ENCODE measurements at regions not wholly inside any gene's neighbourhood (a gene's known extent, or its start where the extent isn't known, plus 50 kb on each side); places are given as distances from the start of the nearest gene placed in this dataset.
"Not testable (repeated sequence)": the region's sequence is repeated elsewhere in the genome, so short reads cannot be mapped to it uniquely, and the experiment has no call there.

- no peak for DNase-seq (ENCODE audit: low spot score)
These were observed 303.9 kb downstream of the FOXO1 start for GRCh38 chr13:40362502-40362901.

- no peak for DNase-seq (ENCODE audit: low spot score)
These were observed 302.8 kb downstream of the FOXO1 start for GRCh38 chr13:40363653-40364052.

GRCh38 chr13:40366119-40366518 is 300.3 kb downstream of the FOXO1 start:
- DNase-seq (ENCODE audit: low spot score): no peak

GRCh38 chr13:40368127-40368891 is 298.1 kb downstream of the FOXO1 start:
- DNase-seq (ENCODE audit: low spot score): no peak

- no peak for DNase-seq (ENCODE audit: low spot score)
These were observed 295.8 kb downstream of the FOXO1 start for GRCh38 chr13:40370661-40371060.

- no peak for DNase-seq (ENCODE audit: low spot score)
These were observed 294.8 kb downstream of the FOXO1 start for GRCh38 chr13:40371531-40372125.

- not testable (repeated sequence) for DNase-seq (ENCODE audit: low spot score)
These were observed 292.8 kb downstream of the FOXO1 start for GRCh38 chr13:40373608-40374007.

- DNase-seq (ENCODE audit: low spot score): no peak
These were observed 290.8 kb downstream of the FOXO1 start for GRCh38 chr13:40375489-40376171.

GRCh38 chr13:40376296-40376849 is 290.1 kb downstream of the FOXO1 start:
- DNase-seq (ENCODE audit: low spot score): no peak

GRCh38 chr13:40376867-40377535 is 289.4 kb downstream of the FOXO1 start:
- DNase-seq (ENCODE audit: low spot score): no peak

GRCh38 chr13:40377783-40378182 is 288.7 kb downstream of the FOXO1 start:
- DNase-seq (ENCODE audit: low spot score): no peak

GRCh38 chr13:40379196-40379595 is 287.2 kb downstream of the FOXO1 start:
- no peak for DNase-seq (ENCODE audit: low spot score)

GRCh38 chr13:40379794-40380578 is 286.5 kb downstream of the FOXO1 start:
- DNase-seq (ENCODE audit: low spot score): no peak

- DNase-seq (ENCODE audit: low spot score): no peak
These were observed 284.3 kb downstream of the FOXO1 start for GRCh38 chr13:40381935-40382764.

GRCh38 chr13:40383132-40383531 is 283.3 kb downstream of the FOXO1 start:
- DNase-seq (ENCODE audit: low spot score): no peak

- DNase-seq (ENCODE audit: low spot score): no peak
These were observed 282.6 kb downstream of the FOXO1 start for GRCh38 chr13:40383885-40384284.

- no peak for DNase-seq (ENCODE audit: low spot score)
These were observed 281.2 kb downstream of the FOXO1 start for GRCh38 chr13:40384976-40385857.

- no peak for DNase-seq (ENCODE audit: low spot score)
These were observed 280.6 kb downstream of the FOXO1 start for GRCh38 chr13:40385858-40386180.

- no peak for DNase-seq (ENCODE audit: low spot score)
These were observed 279.9 kb downstream of the FOXO1 start for GRCh38 chr13:40386586-40386985.

- no peak for DNase-seq (ENCODE audit: low spot score)
These were observed 278.7 kb downstream of the FOXO1 start for GRCh38 chr13:40387775-40388174.

Measured in LoVo (cell line).